Sigmoid colon (tissue), 6 donors: ENCODE measurements at regions not wholly inside any gene's neighbourhood (a gene's known extent, or its start where the extent isn't known, plus 50 kb on each side); places are given as distances from the start of the nearest gene placed in this dataset.

Experiments used
- DNase-seq: peaks from one replicate; pipeline ENCODE4 v3.0.0-alpha.2; 2019
- H3K27ac ChIP-seq, 4 donors: fragments of 200-600 bp; sonication (generic); one replicate each; pipeline ENCODE4 v1.5.1; 2016 to 2019; ENCODE audit warnings: mild to moderate bottlenecking in 1 of 4
- H3K27me3 ChIP-seq, 3 donors: fragments of 200-600 bp; sonication (generic); one replicate each; pipeline ENCODE4 v1.5.1; 2019; ENCODE audit warnings: mild to moderate bottlenecking in 1 of 3
- H3K36me3 ChIP-seq, 4 donors: fragments of 200-600 bp; sonication (generic); one replicate each; pipeline ENCODE4 v1.5.1; 2016 to 2019
- H3K4me1 ChIP-seq, 4 donors: fragments of 200-600 bp; sonication (generic); one replicate each; pipeline ENCODE4 v1.5.1; 2017 to 2019
- H3K4me3 ChIP-seq, 4 donors: fragments of 200-600 bp; sonication (generic); one replicate each; pipeline ENCODE4 v1.5.1; 2017 to 2019; ENCODE audit warnings: mild to moderate bottlenecking in 2 of 4, moderate library complexity in 1 of 4
- H3K9me3 ChIP-seq, 4 donors: fragments of 200-600 bp in 3 of 4; sonication (generic) in 3 of 4; one replicate each; pipeline versions ENCODE4 v1.5.1 to v1.6.1; 2013 to 2019
- CTCF ChIP-seq, 4 experiments: fragments of 450-650 bp in 3 of 4; fragments of 200-600 bp in 1 of 4; IDR thresholded peaks; one replicate each; pipeline ENCODE4 v1.5.1; 2016 to 2019; ENCODE audit warnings: antibody characterized with exemption in 4 of 4, mild to moderate bottlenecking in 3 of 4, moderate library complexity in 2 of 4
- EP300 ChIP-seq, 4 donors: sonication (generic); formaldehyde crosslinking; IDR thresholded peaks; one replicate each; pipeline ENCODE4 v1.6.1; 2017; ENCODE audit warnings: antibody characterized with exemption in 4 of 4
- POLR2A ChIP-seq, 2 donors: fragments of 450-650 bp; IDR thresholded peaks; one replicate each; pipeline ENCODE4 v1.6.1; 2016; ENCODE audit warnings: antibody characterized with exemption in 2 of 2, mild to moderate bottlenecking in 2 of 2, moderate library complexity in 2 of 2
- POLR2AphosphoS5 ChIP-seq, 4 donors: sonication (generic); formaldehyde crosslinking; IDR thresholded peaks; one replicate each; pipeline ENCODE4 v1.6.1; 2017; ENCODE audit warnings: antibody characterized with exemption in 4 of 4
- WGBS, 2 donors: extraction: QIAGEN DNeasy Blood & Tissue Kit; methylation state at CpG; one replicate each; pipeline ENCODE4 v1.1.7; 2013; 5-methylcytosine and 5-hydroxymethylcytosine counted together
- intact Hi-C: fragments of 100-400 bp; cut with DNase I; formaldehyde crosslinking; loops from one replicate; pipeline ENCODE4 v1.15.1; 2023
- donor health status: healthy with polysubstance abuse.
- donor health status: healthy.

GRCh38 chr1:224051086-224051406 is 62.9 kb upstream of the FBXO28 start:
- intact Hi-C loops: no loop called here
- Histone ChIP-seq H3K36me3 (no peaks in the 10 kb centered on the region), H3K4me1 (peaks cover 0 to 3% (median 0%) of the 10 kb centered on the region in 4 donors), H3K4me3 (no peak overlapping the region), H3K27me3 (no peaks in the 10 kb centered on the region), H3K27ac (no peak overlapping the region), H3K9me3 (no peaks in the 10 kb centered on the region)
- no peak for DNase-seq
- TF ChIP-seq POLR2AphosphoS5 (IDR thresholded peaks at IDR 0.05): no peak
- no peak for TF ChIP-seq EP300 (IDR thresholded peaks at IDR 0.05)
- no peak for TF ChIP-seq POLR2A (IDR thresholded peaks at IDR 0.05)
- TF ChIP-seq CTCF (IDR thresholded peaks at IDR 0.05): no peak

- H3K4me3 ChIP-seq: no peak overlapping the region
- no peak for DNase-seq
- WGBS, 2 donors: 70 to 75% methylated on average over 2 of the region's 2 CpGs
- no peaks in the 10 kb centered on the region for H3K36me3 ChIP-seq
- no peak for TF ChIP-seq POLR2AphosphoS5 (IDR thresholded peaks at IDR 0.05)
- no peak for TF ChIP-seq CTCF (IDR thresholded peaks at IDR 0.05)
- no peak for TF ChIP-seq POLR2A (IDR thresholded peaks at IDR 0.05)
- no peak for TF ChIP-seq EP300 (IDR thresholded peaks at IDR 0.05)
- intact Hi-C loops: no loop called here
- H3K9me3 ChIP-seq: no peaks in the 10 kb centered on the region
- H3K27me3 ChIP-seq: no peaks in the 10 kb centered on the region
- H3K4me1 ChIP-seq: peaks cover 0 to 3% (median 0%) of the 10 kb centered on the region in 4 donors
- no peak overlapping the region for H3K27ac ChIP-seq
Measured at GRCh38 chr1:224047538-224047937, 66.4 kb upstream of the FBXO28 start.

GRCh38 chr1:224045556-224045955 is 68.4 kb upstream of the FBXO28 start:
- 82 to 84% methylated on average over 7 of the region's 7 CpGs for WGBS, 2 donors
- Histone ChIP-seq H3K4me1 (peaks cover 0 to under 1% (median 0%) of the 10 kb centered on the region in 4 donors), H3K4me3 (no peak overlapping the region), H3K9me3 (no peaks in the 10 kb centered on the region), H3K27me3 (no peaks in the 10 kb centered on the region), H3K27ac (no peak overlapping the region), H3K36me3 (no peaks in the 10 kb centered on the region)
- no peak for TF ChIP-seq POLR2A (IDR thresholded peaks at IDR 0.05)
- no peak for TF ChIP-seq POLR2AphosphoS5 (IDR thresholded peaks at IDR 0.05)
- TF ChIP-seq CTCF (IDR thresholded peaks at IDR 0.05): no peak
- TF ChIP-seq EP300 (IDR thresholded peaks at IDR 0.05): no peak
- intact Hi-C loops: no loop called here
- DNase-seq: no peak

GRCh38 chr1:224044420-224044819 is 69.5 kb upstream of the FBXO28 start:
- 93 to 94% methylated on average over 4 of the region's 4 CpGs for WGBS, 2 donors
- no peak overlapping the region for H3K27ac ChIP-seq

More at GRCh38 chr1:224044420-224044819, 69.5 kb upstream of the FBXO28 start:
- no peaks in the 10 kb centered on the region for H3K9me3 ChIP-seq
- no peak for TF ChIP-seq POLR2AphosphoS5 (IDR thresholded peaks at IDR 0.05)
- no peak for TF ChIP-seq EP300 (IDR thresholded peaks at IDR 0.05)
- TF ChIP-seq POLR2A (IDR thresholded peaks at IDR 0.05): no peak
- no peak for TF ChIP-seq CTCF (IDR thresholded peaks at IDR 0.05)
- no peaks in the 10 kb centered on the region for H3K4me1 ChIP-seq
- intact Hi-C loops: no loop called here
- no peaks in the 10 kb centered on the region for H3K27me3 ChIP-seq
- no peaks in the 10 kb centered on the region for H3K36me3 ChIP-seq
- H3K4me3 ChIP-seq: no peak overlapping the region
- DNase-seq: no peak
